Brain microvascular endothelial cell (primary cell): ENCODE measurements at regions not wholly inside any gene's neighbourhood (a gene's known extent, or its start where the extent isn't known, plus 50 kb on each side); places are given as distances from the start of the nearest gene placed in this dataset.
"Not testable (repeated sequence)": the region's sequence is repeated elsewhere in the genome, so short reads cannot be mapped to it uniquely, and the experiment has no call there.

Experiments
- DNase-seq: peaks from one replicate; pipeline ENCODE4 v3.0.0-alpha.2; 2020
- H3K27ac ChIP-seq: fragments of 250-450 bp; sonication (Bioruptor Pico); 2 replicates; pipeline ENCODE4 v1.5.1; 2020; ENCODE audit warnings: mild to moderate bottlenecking, moderate library complexity
- H3K27me3 ChIP-seq: fragments of 250-450 bp; sonication (Bioruptor Pico); replicated peaks from 2 replicates; pipeline ENCODE4 v1.5.1; 2020; ENCODE audit warnings: mild to moderate bottlenecking
- H3K36me3 ChIP-seq: fragments of 250-450 bp; sonication (Bioruptor Pico); replicated peaks from 2 replicates; pipeline ENCODE4 v1.5.1; 2020; ENCODE audit warnings: mild to moderate bottlenecking
- H3K4me3 ChIP-seq: 2 replicates; pipeline ENCODE4 v1.5.1; 2011; ENCODE audit warnings: low read depth, mild to moderate bottlenecking, control low read depth, low read length, moderate library complexity
- in situ Hi-C: cut with HindIII; loops from 2 replicates; pipeline ENCODE4 v1.10.0; 2017; ENCODE audit warnings: low sequenced_read_pairs, low pct_ligation_motif_present
- TF ChIP-seq, protein P1 (sequence below): IDR thresholded peaks from 2 replicates; pipeline ENCODE4 v1.5.1; 2011; ENCODE audit warnings: low read depth, mild to moderate bottlenecking, moderate library complexity, low read length, control low read depth, inconsistent platforms; ENCODE audit errors: missing control alignments

DNA sequence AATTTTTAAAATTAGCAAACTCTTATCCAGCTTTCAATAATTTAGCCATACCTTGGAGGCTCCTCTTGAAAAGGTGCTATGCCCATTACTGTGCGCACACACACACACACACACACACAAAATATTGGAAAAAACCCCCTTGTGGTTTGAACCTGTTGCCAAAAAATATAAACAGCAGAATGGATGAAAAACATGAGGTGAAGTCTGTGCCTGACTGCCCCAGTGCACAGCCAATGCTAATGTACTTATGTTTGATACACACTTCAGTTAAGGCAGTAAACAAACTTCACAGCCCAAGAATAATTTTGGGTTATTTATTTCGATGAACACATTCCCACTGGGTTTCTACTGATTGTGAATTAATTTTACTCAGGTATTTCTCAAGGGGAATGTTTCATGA, 113.2 kb upstream of the SEM1 start:
- Histone ChIP-seq H3K27ac (no peak overlapping the region), H3K36me3 (no peaks in the 10 kb centered on the region), H3K4me3 (no peak overlapping the region), H3K27me3 (no peaks in the 10 kb centered on the region)
- DNase-seq: no peak
- in situ Hi-C loops: no loop called here
- TF ChIP-seq, protein P1, sequence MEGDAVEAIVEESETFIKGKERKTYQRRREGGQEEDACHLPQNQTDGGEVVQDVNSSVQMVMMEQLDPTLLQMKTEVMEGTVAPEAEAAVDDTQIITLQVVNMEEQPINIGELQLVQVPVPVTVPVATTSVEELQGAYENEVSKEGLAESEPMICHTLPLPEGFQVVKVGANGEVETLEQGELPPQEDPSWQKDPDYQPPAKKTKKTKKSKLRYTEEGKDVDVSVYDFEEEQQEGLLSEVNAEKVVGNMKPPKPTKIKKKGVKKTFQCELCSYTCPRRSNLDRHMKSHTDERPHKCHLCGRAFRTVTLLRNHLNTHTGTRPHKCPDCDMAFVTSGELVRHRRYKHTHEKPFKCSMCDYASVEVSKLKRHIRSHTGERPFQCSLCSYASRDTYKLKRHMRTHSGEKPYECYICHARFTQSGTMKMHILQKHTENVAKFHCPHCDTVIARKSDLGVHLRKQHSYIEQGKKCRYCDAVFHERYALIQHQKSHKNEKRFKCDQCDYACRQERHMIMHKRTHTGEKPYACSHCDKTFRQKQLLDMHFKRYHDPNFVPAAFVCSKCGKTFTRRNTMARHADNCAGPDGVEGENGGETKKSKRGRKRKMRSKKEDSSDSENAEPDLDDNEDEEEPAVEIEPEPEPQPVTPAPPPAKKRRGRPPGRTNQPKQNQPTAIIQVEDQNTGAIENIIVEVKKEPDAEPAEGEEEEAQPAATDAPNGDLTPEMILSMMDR: no peak

DNA sequence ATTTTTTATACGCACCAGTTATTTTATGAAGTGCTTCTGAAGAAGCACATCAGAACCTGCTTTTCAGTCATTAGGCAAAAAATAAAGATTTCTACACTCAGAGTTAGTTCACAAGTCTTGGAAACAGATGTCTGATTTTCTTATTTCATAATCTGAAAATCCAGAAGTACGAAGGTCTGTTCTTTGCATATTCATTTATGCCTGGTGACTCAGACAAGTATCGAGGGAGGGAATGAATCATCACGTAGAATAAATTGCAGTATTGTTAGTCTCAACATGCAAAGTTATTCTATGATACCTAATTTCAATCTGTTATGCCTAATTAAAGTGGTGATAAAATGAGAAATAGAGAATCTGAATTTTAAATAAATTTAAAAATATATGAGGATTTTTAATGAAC, 113.6 kb upstream of the SEM1 start:
- Histone ChIP-seq H3K27ac (no peak overlapping the region), H3K4me3 (no peak overlapping the region), H3K27me3 (no peaks in the 10 kb centered on the region), H3K36me3 (no peaks in the 10 kb centered on the region)
- TF ChIP-seq, protein P1: no peak
- DNase-seq: peak; percentile 22
- in situ Hi-C loops: no loop called here

DNA sequence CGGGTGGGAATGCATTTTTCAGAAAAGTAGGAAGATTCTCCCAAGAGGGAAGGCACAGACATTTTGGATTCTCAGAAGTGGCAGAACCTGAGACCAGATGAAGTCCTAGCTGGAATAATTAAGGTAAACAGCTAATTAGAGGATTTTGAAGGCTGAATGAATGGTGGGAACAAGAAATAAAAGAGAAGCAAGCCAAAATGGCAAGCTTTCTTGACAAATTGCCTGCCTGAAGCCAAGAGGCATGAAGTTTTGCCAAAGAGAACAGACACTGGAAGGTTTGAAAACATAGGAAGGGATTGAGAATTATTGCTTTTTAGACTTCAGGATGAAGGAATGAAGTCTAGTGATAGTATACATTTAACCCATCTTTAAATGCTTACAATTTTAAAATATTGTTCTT, 115.0 kb upstream of the SEM1 start:
- TF ChIP-seq, protein P1: no peak
- Histone ChIP-seq H3K27ac (no peak overlapping the region), H3K4me3 (no peak overlapping the region), H3K36me3 (no peaks in the 10 kb centered on the region), H3K27me3 (no peaks in the 10 kb centered on the region)
- in situ Hi-C loops: no loop called here
- no peak for DNase-seq

DNA sequence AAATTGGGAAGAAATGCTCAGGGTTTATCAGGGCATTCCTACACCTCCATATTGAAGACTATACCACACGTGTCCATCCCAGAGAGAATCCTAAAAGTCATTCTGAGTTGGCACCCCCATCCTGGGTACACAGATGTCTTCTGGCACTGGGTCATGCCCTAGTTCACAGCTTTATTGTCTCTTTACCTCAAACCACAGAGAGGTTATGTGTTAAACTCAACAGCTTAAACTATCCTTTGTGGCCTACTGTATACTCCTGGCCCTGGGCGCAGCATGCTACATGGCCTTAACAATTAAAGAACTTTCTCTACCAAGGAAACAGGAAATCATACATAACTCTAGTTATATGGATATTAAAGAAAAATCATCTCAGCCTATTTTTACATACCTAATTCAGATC, 115.6 kb upstream of the SEM1 start:
- in situ Hi-C loops: no loop called here
- TF ChIP-seq, protein P1: no peak
- Histone ChIP-seq H3K27ac (no peak overlapping the region), H3K27me3 (no peaks in the 10 kb centered on the region), H3K36me3 (no peaks in the 10 kb centered on the region), H3K4me3 (no peak overlapping the region)
- no peak for DNase-seq

DNA sequence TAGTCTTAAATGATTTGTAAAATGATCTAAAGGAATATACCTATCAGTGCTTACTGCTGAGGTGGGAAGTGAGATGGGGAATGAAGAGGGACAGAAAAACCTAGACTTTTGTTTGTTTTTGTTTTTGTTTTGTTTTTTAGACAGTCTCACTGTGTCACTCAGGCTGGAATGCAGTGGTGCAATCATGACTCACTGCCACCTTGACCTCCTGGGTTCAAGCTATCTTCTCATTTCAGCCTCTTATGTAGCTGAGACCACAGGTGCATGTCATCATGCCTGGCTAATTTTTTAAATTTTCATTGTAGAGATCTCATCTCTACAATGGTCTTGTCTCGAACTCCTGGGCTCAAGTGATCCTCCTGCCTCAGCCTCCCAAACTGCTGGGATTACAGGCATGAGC, 116.4 kb upstream of the SEM1 start:
- TF ChIP-seq, protein P1: no peak
- no peaks in the 10 kb centered on the region for H3K36me3 ChIP-seq
- DNase-seq: no peak
- H3K27me3 ChIP-seq: no peaks in the 10 kb centered on the region
- in situ Hi-C loops: no loop called here
- no peak overlapping the region for H3K27ac ChIP-seq
- H3K4me3 ChIP-seq: no peak overlapping the region

DNA sequence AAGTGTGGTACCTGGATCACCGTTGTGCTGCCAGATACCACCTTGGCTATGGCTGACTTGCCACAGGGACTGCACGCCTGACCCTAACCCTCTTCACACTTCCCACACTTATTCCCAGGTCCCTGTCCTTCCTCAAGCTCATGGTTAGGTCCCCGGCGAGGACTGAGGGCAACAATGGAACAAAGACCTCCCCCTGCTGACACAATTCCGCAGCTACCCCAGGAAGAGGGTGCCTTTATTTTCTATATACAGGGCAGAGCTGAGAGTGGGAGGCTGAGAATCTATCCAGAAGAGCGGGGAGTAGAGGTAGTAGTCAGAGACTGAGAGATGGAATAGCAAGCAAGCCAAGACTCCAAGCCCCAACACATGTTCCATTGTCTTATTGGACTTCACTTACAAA, 118.1 kb upstream of the SEM1 start:
- no peaks in the 10 kb centered on the region for H3K27me3 ChIP-seq
- H3K36me3 ChIP-seq: no peaks in the 10 kb centered on the region
- H3K4me3 ChIP-seq: no peak overlapping the region
- DNase-seq: no peak
- no peak overlapping the region for H3K27ac ChIP-seq
- in situ Hi-C loops: no loop called here
- TF ChIP-seq, protein P1: no peak

DNA sequence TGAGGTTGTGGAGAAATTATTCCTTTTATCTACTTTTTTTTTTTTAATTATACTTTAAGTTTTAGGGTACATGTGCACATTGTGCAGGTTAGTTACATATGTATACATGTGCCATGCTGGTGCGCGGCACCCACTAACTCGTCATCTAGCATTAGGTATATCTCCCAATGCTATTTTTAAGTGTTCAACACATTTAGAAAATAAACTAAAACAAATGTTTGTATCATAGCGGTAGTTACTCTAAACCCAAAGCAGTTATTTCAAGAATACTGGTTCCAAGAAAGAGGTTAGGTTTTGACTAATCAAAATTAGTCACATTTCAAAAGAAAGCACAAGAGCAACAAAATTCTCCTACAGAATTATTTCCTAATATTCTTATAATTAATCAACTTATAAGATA, 119.5 kb upstream of the SEM1 start:
- H3K27me3 ChIP-seq, in situ Hi-C loops, H3K4me3 ChIP-seq, DNase-seq, H3K36me3 ChIP-seq, H3K27ac ChIP-seq: not testable (repeated sequence)
